Neural cell (in vitro differentiated cells): ENCODE measurements at regions not wholly inside any gene's neighbourhood (a gene's known extent, or its start where the extent isn't known, plus 50 kb on each side); places are given as distances from the start of the nearest gene placed in this dataset.
"Not testable (repeated sequence)": the region's sequence is repeated elsewhere in the genome, so short reads cannot be mapped to it uniquely, and the experiment has no call there.

Experiments
- EP300 ChIP-seq: fragments of 450-650 bp; conservative IDR thresholded peaks from 2 replicates; pipeline ENCODE4 v1.6.1; 2014; ENCODE audit warnings: antibody characterized with exemption, mild to moderate bottlenecking, moderate library complexity; ENCODE audit not compliant: poor library complexity, severe bottlenecking
- EZH2 ChIP-seq: fragments of 200-600, 300-800 bp; shearing (Covaris generic), sonication (generic); IDR thresholded peaks from 2 replicates; pipeline ENCODE4 v1.6.1; 2014; ENCODE audit warnings: antibody characterized with exemption, low read length, borderline replicate concordance, mild to moderate bottlenecking; ENCODE audit not compliant: insufficient read depth, poor library complexity, severe bottlenecking
- MXI1 ChIP-seq: fragments of 450-650 bp; conservative IDR thresholded peaks from 2 replicates; pipeline ENCODE4 v1.6.1; 2014; ENCODE audit warnings: antibody characterized with exemption, mild to moderate bottlenecking; ENCODE audit not compliant: poor library complexity, severe bottlenecking
- POLR2AphosphoS5 ChIP-seq: IDR thresholded peaks from 2 replicates; pipeline ENCODE4 v1.6.1; 2012
- SMC3 ChIP-seq: fragments of 450-650 bp; conservative IDR thresholded peaks from 2 replicates; pipeline ENCODE4 v1.6.1; 2014; ENCODE audit warnings: antibody characterized with exemption, mild to moderate bottlenecking, moderate library complexity; ENCODE audit not compliant: poor library complexity
- TAF1 ChIP-seq: IDR thresholded peaks from 2 replicates; pipeline ENCODE4 v1.6.1; 2012; ENCODE audit warnings: low read depth
- TF ChIP-seq, protein P1 (sequence below): fragments of 450-650 bp; IDR thresholded peaks from 2 replicates; pipeline ENCODE4 v1.5.1; 2014; ENCODE audit warnings: antibody characterized with exemption, mild to moderate bottlenecking, moderate library complexity; ENCODE audit not compliant: poor library complexity, severe bottlenecking
- TF ChIP-seq, protein P2 (sequence below): IDR thresholded peaks from 2 replicates; pipeline ENCODE4 v1.6.1; 2012; ENCODE audit warnings: borderline replicate concordance

- TF ChIP-seq, protein P1, sequence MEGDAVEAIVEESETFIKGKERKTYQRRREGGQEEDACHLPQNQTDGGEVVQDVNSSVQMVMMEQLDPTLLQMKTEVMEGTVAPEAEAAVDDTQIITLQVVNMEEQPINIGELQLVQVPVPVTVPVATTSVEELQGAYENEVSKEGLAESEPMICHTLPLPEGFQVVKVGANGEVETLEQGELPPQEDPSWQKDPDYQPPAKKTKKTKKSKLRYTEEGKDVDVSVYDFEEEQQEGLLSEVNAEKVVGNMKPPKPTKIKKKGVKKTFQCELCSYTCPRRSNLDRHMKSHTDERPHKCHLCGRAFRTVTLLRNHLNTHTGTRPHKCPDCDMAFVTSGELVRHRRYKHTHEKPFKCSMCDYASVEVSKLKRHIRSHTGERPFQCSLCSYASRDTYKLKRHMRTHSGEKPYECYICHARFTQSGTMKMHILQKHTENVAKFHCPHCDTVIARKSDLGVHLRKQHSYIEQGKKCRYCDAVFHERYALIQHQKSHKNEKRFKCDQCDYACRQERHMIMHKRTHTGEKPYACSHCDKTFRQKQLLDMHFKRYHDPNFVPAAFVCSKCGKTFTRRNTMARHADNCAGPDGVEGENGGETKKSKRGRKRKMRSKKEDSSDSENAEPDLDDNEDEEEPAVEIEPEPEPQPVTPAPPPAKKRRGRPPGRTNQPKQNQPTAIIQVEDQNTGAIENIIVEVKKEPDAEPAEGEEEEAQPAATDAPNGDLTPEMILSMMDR = not testable (repeated sequence)
- not testable (repeated sequence) for TF ChIP-seq POLR2AphosphoS5, EZH2, EP300, MXI1, TAF1, SMC3
- TF ChIP-seq, protein P2, sequence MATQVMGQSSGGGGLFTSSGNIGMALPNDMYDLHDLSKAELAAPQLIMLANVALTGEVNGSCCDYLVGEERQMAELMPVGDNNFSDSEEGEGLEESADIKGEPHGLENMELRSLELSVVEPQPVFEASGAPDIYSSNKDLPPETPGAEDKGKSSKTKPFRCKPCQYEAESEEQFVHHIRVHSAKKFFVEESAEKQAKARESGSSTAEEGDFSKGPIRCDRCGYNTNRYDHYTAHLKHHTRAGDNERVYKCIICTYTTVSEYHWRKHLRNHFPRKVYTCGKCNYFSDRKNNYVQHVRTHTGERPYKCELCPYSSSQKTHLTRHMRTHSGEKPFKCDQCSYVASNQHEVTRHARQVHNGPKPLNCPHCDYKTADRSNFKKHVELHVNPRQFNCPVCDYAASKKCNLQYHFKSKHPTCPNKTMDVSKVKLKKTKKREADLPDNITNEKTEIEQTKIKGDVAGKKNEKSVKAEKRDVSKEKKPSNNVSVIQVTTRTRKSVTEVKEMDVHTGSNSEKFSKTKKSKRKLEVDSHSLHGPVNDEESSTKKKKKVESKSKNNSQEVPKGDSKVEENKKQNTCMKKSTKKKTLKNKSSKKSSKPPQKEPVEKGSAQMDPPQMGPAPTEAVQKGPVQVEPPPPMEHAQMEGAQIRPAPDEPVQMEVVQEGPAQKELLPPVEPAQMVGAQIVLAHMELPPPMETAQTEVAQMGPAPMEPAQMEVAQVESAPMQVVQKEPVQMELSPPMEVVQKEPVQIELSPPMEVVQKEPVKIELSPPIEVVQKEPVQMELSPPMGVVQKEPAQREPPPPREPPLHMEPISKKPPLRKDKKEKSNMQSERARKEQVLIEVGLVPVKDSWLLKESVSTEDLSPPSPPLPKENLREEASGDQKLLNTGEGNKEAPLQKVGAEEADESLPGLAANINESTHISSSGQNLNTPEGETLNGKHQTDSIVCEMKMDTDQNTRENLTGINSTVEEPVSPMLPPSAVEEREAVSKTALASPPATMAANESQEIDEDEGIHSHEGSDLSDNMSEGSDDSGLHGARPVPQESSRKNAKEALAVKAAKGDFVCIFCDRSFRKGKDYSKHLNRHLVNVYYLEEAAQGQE = not testable (repeated sequence)
Measured at GRCh38 chr5:40417046-40417810, 262.5 kb upstream of the PTGER4 start.
